Tibial nerve (tissue), 4 donors: ENCODE measurements at regions not wholly inside any gene's neighbourhood (a gene's known extent, or its start where the extent isn't known, plus 50 kb on each side); places are given as distances from the start of the nearest gene placed in this dataset.

Experiments used
- CTCF ChIP-seq, 5 experiments: fragments of 200-600 bp in 3 of 5; fragments of 450-650 bp in 2 of 5; sonication (generic) in 3 of 5; IDR thresholded peaks; one replicate each; pipeline ENCODE4 v1.5.1; 2016 to 2019; ENCODE audit warnings: antibody characterized with exemption in 5 of 5, mild to moderate bottlenecking in 3 of 5, moderate library complexity in 2 of 5
- EP300 ChIP-seq, 2 donors: sonication (generic); formaldehyde crosslinking; IDR thresholded peaks; one replicate each; pipeline ENCODE4 v1.6.1; 2017; ENCODE audit warnings: antibody characterized with exemption in 2 of 2, mild to moderate bottlenecking in 1 of 2
- POLR2A ChIP-seq, 2 donors: fragments of 450-650 bp; IDR thresholded peaks; one replicate each; pipeline ENCODE4 v1.6.1; 2017; ENCODE audit warnings: antibody characterized with exemption in 2 of 2, mild to moderate bottlenecking in 2 of 2, moderate library complexity in 2 of 2

- TF ChIP-seq POLR2A (IDR thresholded peaks at IDR 0.05) (no peak), CTCF (IDR thresholded peaks at IDR 0.05) (no peak), EP300 (IDR thresholded peaks at IDR 0.05) (no peak)
Observed at GRCh38 chr17:63295839-63296590, 150.1 kb downstream of the CYB561 start.
